SU-DHL-6 (cell line): ENCODE measurements at regions not wholly inside any gene's neighbourhood (a gene's known extent, or its start where the extent isn't known, plus 50 kb on each side); places are given as distances from the start of the nearest gene placed in this dataset.

ENCODE experiments used
- H2AFZ ChIP-seq: fragments of 200-600 bp; sonication (generic); 2 replicates; pipeline ENCODE4 v1.6.1; 2014; ENCODE audit warnings: low read depth, mild to moderate bottlenecking, moderate library complexity, mixed read lengths, antibody characterized with exemption, low read length; ENCODE audit not compliant: severe bottlenecking
- H3F3A ChIP-seq: fragments of 200-600 bp; shearing (Covaris generic); 2 replicates; pipeline ENCODE4 v1.6.0; 2016; ENCODE audit warnings: antibody characterized with exemption, mild to moderate bottlenecking; ENCODE audit not compliant: insufficient read depth
- H3K27ac ChIP-seq: fragments of 200-600 bp; sonication (generic); 2 replicates; pipeline ENCODE4 v1.5.1; 2016; ENCODE audit warnings: low read depth, mild to moderate bottlenecking, low read length, moderate library complexity, mixed read lengths
- H3K27me3 ChIP-seq: fragments of 200-600 bp; sonication (generic), shearing (Covaris generic); 2 replicates; pipeline ENCODE4 v1.6.0; 2014; ENCODE audit warnings: mild to moderate bottlenecking, low read length
- H3K36me3 ChIP-seq: fragments of 200-600 bp; sonication (generic); 2 replicates; pipeline ENCODE4 v1.6.1; 2014; ENCODE audit warnings: mild to moderate bottlenecking, low read length, mixed read lengths
- H3K4me2 ChIP-seq: fragments of 300-600, 200-600 bp; shearing (Covaris generic), sonication (generic); 2 replicates; pipeline ENCODE4 v1.6.0; 2014; ENCODE audit warnings: low read length, low read depth, mild to moderate bottlenecking; ENCODE audit not compliant: poor library complexity, severe bottlenecking
- H3K4me3 ChIP-seq: fragments of 200-600 bp; sonication (generic); 2 replicates; pipeline ENCODE4 v1.5.1; 2014; ENCODE audit warnings: antibody characterized with exemption, low read length, mild to moderate bottlenecking, mixed read lengths; ENCODE audit not compliant: insufficient read depth, poor library complexity, severe bottlenecking
- H3K79me2 ChIP-seq: fragments of 200-600 bp; sonication (generic); 2 replicates; pipeline ENCODE4 v1.6.1; 2014; ENCODE audit warnings: mild to moderate bottlenecking, low read length, moderate library complexity; ENCODE audit not compliant: insufficient read depth
- H3K9ac ChIP-seq: fragments of 200-600 bp; sonication (generic); 2 replicates; pipeline ENCODE4 v1.7.0; 2014; ENCODE audit warnings: mild to moderate bottlenecking, low read length
- H3K9me2 ChIP-seq: fragments of 200-600 bp; sonication (generic); replicated peaks from 2 replicates; pipeline ENCODE4 v1.6.1; 2014; ENCODE audit warnings: low read length; ENCODE audit not compliant: insufficient read depth
- H3K9me3 ChIP-seq: fragments of 200-600 bp; sonication (generic); 2 replicates; pipeline ENCODE4 v1.6.1; 2014; ENCODE audit warnings: low read length, mixed read lengths; ENCODE audit not compliant: insufficient read depth
- H4K20me1 ChIP-seq: fragments of 200-600 bp; sonication (generic); 2 replicates; pipeline ENCODE4 v1.6.1; 2014; ENCODE audit warnings: low read depth, mild to moderate bottlenecking, antibody characterized with exemption, low read length, moderate library complexity, mixed read lengths
- CTCF ChIP-seq: fragments of 200-600 bp; sonication (generic); IDR thresholded peaks from one replicate; pipeline ENCODE4 v1.5.1; 2017; ENCODE audit warnings: antibody characterized with exemption, mild to moderate bottlenecking, low read length, moderate library complexity; ENCODE audit not compliant: insufficient read depth, poor library complexity, severe bottlenecking
- EZH2phosphoT487 ChIP-seq: fragments of 200-600 bp; sonication (generic), shearing (Covaris generic); conservative IDR thresholded peaks from 2 replicates; pipeline ENCODE4 v1.6.1; 2018; ENCODE audit warnings: mild to moderate bottlenecking, antibody characterized with exemption, low read length, moderate library complexity, mixed read lengths

- H2AFZ ChIP-seq = no peak overlapping the region
- TF ChIP-seq EZH2phosphoT487 = no peak
- TF ChIP-seq CTCF = no peak
Measured at GRCh38 chr5:30092548-30092947, 1100.9 kb upstream of the CDH6 start.

DNA sequence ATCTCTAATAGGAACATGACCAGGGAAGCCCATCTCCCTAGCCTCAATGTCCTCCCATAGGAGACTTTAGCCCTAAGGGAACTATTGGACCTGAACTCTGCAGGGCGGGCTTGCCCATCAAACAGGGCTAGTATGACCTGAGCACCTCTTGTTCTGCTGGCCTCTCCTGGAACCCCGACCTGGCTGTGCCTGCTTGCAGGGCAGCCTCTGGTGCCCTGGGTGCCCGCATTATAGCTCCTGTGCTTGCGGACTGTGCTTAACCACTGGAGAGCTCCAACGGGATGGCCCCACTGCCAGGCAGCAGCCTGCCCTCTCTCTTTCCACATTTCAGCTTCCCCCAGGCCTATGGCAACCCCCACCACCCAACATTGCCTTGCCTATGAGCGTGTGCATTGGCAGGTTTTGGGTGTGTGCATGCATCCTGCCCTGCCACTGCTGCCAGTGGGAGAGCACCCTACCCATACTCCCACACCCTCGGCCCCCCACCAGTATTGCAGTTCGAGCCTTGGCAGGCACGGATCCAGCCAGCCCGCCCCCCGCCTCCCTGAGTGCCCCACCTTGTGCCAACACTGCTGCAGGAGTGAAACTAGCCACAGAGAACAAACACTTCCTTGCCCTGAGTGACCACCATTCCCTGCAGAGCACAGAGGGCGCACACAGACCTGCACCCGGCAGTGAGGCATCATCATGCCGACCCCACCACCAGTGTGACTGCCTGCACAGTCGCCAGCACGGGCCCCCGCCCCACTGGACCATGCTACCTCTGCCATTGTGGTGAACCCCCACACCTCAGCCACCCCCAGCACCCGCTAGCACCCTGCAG lies 1123.8 kb upstream of the CDH6 start:
- TF ChIP-seq EZH2phosphoT487 (no peak), CTCF (no peak)
- Histone ChIP-seq H3K4me3 (no peak overlapping the region), H3K36me3 (no peaks in the 10 kb centered on the region), H4K20me1 (no peaks in the 10 kb centered on the region), H3K9me2 (no peaks in the 10 kb centered on the region), H3K4me2 (no peak overlapping the region), H3K9me3 (no peaks in the 10 kb centered on the region), H3F3A (no peaks in the 10 kb centered on the region), H3K27ac (no peak overlapping the region), H3K27me3 (no peaks in the 10 kb centered on the region), H3K9ac (no peak overlapping the region), H2AFZ (no peak overlapping the region), H3K79me2 (no peaks in the 10 kb centered on the region)

More at GRCh38 chr5:30092548-30092947, 1100.9 kb upstream of the CDH6 start:
- Histone ChIP-seq H3K4me2 (no peak overlapping the region), H3K4me3 (no peak overlapping the region), H3F3A (no peaks in the 10 kb centered on the region), H3K9ac (no peak overlapping the region), H3K27ac (no peak overlapping the region), H3K9me3 (no peaks in the 10 kb centered on the region), H3K79me2 (no peaks in the 10 kb centered on the region), H3K9me2 (no peaks in the 10 kb centered on the region), H3K27me3 (no peaks in the 10 kb centered on the region), H3K36me3 (no peaks in the 10 kb centered on the region), H4K20me1 (no peaks in the 10 kb centered on the region)

- TF ChIP-seq CTCF = no peak
- TF ChIP-seq EZH2phosphoT487 = no peak
- Histone ChIP-seq H3K36me3 (no peaks in the 10 kb centered on the region), H3F3A (no peaks in the 10 kb centered on the region), H3K9ac (no peak overlapping the region), H3K79me2 (no peaks in the 10 kb centered on the region), H3K9me2 (no peaks in the 10 kb centered on the region), H3K27ac (no peak overlapping the region), H3K27me3 (no peaks in the 10 kb centered on the region), H3K9me3 (no peaks in the 10 kb centered on the region), H4K20me1 (no peaks in the 10 kb centered on the region), H2AFZ (no peak overlapping the region), H3K4me2 (no peak overlapping the region), H3K4me3 (no peak overlapping the region)
Measured at GRCh38 chr5:30063503-30063902, 1130.0 kb upstream of the CDH6 start.
